GM18861 (cell line): ENCODE measurements at regions not wholly inside any gene's neighbourhood (a gene's known extent, or its start where the extent isn't known, plus 50 kb on each side); places are given as distances from the start of the nearest gene placed in this dataset.

Source experiments
- ATAC-seq: cut with Tn5 transposase; IDR thresholded peaks from one replicate; pipeline ENCODE4 v1.9.1; 2021; ENCODE audit not compliant: unreplicated experiment

- ATAC-seq, result no peak
These were observed 661.2 kb downstream of the TBC1D4 start for GRCh38 chr13:74820809-74821208.

GRCh38 chr13:74819549-74819948, 662.4 kb downstream of the TBC1D4 start:
- no peak for ATAC-seq

GRCh38 chr13:74816737-74817136, 665.2 kb downstream of the TBC1D4 start:
- no peak for ATAC-seq

- ATAC-seq, result no peak
These were observed 662.0 kb upstream of the KLF12 start for GRCh38 chr13:74796157-74796556.

GRCh38 chr13:74795526-74795925, 661.3 kb upstream of the KLF12 start:
- ATAC-seq, result no peak

DNA sequence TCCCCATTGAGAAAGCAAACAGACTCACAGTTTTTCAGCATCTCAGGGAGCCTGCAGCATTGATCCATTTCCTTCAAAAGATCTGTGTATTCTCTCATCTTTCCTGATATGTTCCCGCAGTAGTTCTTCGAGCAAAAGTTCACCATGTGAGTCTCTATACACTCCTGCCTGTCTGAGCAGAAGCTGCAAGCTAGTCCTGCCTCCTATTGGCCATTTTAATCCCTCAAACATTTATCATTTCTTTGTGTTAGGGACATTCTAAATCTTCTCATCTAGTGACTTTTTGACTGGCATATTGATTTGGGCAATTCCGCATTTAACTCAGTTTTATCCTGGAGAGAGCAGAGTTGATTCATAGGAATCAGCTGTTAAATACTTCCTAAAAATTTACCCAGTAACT, 660.4 kb upstream of the KLF12 start:
- ATAC-seq, result no peak

DNA sequence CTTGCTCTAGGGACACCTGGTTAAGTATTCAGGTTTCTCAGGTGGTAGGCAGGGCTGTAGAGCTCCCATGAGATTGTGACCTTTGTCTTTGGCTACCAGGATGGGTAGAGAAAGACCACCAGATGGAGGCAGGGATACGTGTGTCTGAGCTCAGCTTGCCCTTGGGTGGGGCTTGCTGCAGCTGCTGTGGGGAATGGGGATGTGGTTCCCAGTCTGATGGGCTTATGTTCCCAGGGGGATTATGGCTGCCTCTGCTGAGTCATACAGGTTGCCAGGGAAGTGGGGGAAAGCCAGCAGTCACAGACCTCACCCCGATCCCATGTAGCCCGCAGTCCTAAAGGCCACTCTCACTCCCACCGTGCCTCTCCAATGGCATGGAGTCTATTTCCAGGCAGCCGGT, 659.9 kb upstream of the KLF12 start:
- ATAC-seq, result no peak

DNA sequence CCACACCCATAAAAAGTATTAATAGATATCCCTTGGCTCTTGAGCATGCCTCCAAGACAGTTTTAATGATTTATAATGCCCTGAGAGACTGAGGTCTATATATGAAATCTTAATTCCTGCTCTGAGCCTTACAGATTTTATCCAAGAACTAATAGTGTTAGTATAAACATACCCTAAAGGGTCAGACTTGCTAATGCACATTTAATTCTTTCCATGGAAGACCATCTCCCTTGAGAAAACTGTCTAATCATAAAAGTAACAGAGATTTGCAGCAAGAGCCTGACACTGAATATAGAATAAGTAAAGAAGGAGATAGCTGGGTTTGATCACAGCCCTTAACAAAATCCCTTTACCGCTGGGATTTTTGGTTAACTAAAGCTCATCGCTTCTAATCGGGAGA, 650.8 kb upstream of the KLF12 start:
- ATAC-seq, result no peak

GRCh38 chr13:74778946-74779345, 644.7 kb upstream of the KLF12 start:
- no peak for ATAC-seq

GRCh38 chr13:74778087-74778486, 643.9 kb upstream of the KLF12 start:
- no peak for ATAC-seq

DNA sequence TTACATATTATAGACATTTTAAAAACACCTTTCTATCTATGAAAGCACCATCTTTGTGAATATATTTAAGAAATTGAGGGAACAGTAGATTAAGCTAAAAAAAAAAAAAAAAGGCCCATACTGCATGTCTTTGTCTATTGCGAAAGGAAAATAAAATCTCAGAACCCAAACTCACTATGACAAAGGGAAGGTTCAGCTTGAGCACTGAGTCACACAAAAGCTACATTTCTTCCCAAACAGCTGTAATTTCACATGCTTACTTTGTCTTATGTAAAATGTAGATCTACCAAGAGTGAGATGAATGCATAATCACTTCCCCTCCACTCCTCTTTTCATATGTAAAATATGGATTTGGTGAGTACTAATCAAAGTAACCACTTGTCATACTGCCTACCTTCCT, 640.1 kb upstream of the KLF12 start:
- no peak for ATAC-seq

DNA sequence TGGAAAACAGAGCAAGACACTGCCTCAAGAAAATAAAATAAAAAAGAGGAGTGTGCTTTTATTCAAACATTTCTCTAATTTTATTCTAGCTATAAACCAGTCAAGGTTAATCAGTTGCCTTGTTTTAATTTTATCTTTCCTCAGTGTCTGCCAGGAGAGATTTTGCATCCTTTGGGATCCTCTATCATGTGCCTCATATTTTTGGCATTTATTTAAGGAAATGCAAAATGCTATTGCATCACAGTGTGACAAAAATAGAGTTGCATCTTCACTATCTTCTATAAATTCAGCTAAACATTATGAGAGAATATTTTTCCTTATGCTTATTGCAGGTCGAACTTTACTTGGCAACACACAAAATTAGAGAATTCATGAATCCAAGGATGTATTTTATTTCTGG, 639.0 kb upstream of the KLF12 start:
- ATAC-seq, result no peak

- no peak for ATAC-seq
These were observed 637.8 kb upstream of the KLF12 start for GRCh38 chr13:74771964-74772363.

DNA sequence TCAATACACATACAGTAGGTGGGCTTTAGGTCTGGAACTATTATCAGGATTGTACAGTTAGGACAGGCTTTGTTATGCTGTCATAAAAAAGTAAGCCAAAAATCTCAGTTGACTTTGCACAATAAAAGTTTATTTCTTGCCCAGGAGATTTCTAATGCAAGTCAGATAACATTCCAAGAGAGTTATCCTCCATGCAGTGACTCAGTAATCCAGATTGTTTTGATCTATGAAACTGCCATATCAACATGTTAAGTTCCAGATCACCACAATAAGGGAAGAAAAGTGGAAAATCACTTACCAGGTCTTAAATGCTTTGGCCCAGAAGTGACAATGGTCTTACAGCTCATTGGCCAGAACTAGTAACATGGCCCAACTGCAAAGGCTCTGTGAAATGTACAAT, 636.2 kb upstream of the KLF12 start:
- no peak for ATAC-seq

DNA sequence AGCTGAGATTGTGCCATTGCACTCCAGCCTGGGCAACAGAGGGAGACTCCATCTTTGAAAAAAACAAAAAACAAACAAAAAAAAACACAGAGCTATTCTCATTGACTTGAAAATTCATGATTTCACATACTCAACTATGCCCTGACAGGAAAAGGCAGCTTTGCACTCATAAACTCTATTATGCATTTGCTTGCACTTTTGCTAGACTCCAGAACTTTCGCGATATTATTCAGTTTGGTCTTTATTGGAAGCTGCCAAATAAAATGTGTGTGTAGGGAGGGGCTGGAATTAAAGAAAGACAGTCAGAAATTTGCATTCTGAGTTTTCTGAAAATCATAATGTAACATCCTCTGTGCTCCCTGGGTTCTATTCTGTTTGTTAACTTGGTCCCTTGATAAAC, 635.1 kb upstream of the KLF12 start:
- no peak for ATAC-seq

DNA sequence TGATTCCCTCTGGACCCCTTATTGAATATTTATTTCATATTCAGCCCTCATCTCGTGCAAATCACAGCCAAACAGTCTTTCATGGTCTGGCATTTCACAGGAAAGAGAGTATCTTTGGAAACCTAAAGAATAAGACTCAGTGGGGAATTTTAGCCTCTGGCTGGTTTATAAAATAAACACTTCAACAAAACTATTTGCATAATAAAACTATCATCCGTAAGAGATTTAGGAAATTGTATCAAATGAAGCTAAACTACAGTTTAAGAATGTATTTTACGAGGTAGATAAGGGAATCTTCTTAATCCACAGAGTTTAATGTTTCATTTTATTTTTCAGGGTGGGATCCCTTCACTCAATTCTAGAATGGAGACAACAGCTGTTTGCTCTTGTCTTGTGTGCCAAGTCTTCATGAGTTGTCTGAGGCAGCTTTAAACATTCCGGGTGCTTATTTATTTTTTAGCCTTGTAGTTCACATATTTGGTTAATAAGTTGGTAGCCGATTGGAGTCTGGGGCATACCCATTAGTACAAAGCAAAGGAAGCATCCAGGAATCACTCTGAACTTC, 634.4 kb upstream of the KLF12 start:
- no peak for ATAC-seq

DNA sequence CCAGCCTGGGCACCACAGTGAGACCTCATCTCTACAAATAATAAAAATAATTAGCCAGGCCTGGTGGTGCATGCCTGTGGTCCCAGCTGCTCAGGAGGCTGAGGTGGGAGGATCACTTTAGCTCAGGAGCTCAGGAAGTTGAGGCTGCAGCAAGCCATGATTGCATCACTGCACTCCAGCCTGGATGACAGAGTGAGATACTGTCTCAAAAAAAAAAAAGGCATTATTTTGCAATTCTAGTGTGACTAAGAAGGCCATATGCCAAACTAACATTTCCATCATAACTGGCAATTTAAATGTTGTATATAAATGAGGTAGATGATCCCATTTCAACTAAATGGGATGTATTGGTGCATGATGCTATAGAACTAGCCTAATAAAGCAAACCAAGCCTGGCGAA, 632.8 kb upstream of the KLF12 start:
- ATAC-seq, result no peak

- no peak for ATAC-seq
These were observed 631.8 kb upstream of the KLF12 start for GRCh38 chr13:74765955-74766354.

DNA sequence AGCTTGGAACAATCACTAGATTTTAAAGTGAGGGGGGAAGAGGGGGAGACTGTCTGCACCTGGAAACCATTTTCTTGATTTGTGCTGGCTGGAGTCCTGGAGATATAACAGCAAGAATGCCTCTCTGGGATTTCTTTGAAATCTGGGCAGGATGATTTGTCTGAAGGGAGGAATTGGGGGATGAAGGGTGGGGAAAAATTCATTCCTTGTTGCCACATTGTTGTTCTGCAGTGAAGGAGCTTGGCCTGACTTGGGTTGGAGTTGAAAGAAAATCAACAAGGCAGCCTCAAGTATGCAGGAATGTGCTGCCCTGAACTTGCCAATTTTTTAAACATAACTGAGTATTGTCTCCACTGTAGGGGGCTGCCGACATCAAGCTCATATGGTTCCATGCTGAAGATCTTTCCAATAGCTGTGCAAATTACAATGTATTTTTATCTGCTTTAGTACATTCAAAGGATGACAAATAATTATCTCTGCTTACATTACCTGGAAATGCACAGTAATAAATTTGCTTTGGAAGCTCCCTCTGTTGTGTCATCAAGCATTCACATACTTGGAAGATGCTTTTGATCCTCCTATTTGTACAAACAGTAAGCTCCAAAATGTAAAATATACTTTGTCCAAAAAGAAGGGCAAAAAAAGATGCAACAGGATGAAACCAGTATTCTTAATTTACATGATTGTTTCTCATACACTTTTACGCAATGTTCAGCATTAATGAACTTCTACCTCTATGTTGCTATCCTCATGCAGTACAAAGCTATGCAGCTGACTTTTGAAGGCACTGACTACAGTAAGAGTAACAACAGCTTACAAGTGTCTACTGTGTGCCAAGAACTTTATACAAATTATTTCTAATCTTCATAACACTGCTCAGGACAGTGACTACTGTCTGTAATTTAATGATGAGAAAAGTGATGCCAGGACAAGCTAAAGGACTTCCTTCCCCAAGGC, 627.9 kb upstream of the KLF12 start:
- ATAC-seq, result no peak

DNA sequence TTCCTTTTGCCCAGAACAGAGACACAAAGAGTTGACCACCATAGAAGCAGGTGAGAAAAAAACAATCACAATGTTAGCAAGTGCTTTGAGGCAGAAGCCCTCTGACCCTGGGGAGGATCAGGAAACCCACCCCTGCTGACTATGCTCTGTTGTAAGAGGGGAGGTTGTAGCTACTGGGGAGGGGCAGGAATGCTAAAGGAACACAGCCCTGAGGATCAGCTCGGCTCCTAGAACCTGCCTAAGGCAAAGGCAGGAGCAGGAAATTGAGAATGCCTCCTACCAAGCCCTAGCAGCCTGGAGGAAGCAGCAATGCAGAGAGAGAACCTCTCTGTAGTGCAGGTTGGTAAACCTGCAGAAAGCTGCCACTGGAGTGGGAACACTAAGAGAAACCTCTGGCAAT, 624.0 kb upstream of the KLF12 start:
- no peak for ATAC-seq

GRCh38 chr13:74755065-74755464, 620.9 kb upstream of the KLF12 start:
- no peak for ATAC-seq

DNA sequence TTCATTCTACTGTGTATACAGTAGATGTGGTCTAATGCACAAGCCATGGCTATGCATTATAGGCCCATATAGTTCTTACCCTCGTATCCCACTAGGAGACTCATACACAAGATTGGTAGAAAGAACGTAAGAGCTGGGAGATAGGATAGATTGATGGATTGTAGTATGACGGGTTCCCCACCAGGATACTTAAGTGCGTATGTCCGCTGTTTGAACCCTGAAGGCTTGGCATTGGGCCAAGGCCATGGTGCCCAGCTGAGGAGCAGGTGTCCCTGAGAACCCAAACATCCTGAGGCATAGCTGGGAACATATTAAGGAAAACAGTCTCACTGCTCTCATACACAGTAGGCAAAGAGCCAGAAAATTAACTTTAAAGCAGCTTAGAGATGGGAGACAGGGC, 617.5 kb upstream of the KLF12 start:
- ATAC-seq, result no peak
